Testis (tissue), 2 donors: ENCODE measurements at regions not wholly inside any gene's neighbourhood (a gene's known extent, or its start where the extent isn't known, plus 50 kb on each side); places are given as distances from the start of the nearest gene placed in this dataset.

Experiments
- POLR2A ChIP-seq: fragments of 450-650 bp; IDR thresholded peaks from one replicate; pipeline ENCODE4 v1.6.1; 2017; ENCODE audit warnings: antibody characterized with exemption, mild to moderate bottlenecking, moderate library complexity
- TF ChIP-seq, protein P1 (sequence below), 3 experiments: fragments of 450-650 bp in 2 of 3; fragments of 200-600 bp in 1 of 3; sonication (generic) in 1 of 3; IDR thresholded peaks; one replicate each; pipeline ENCODE4 v1.5.1; 2016 to 2019; ENCODE audit warnings: antibody characterized with exemption in 3 of 3, mild to moderate bottlenecking in 2 of 3, moderate library complexity in 1 of 3

DNA sequence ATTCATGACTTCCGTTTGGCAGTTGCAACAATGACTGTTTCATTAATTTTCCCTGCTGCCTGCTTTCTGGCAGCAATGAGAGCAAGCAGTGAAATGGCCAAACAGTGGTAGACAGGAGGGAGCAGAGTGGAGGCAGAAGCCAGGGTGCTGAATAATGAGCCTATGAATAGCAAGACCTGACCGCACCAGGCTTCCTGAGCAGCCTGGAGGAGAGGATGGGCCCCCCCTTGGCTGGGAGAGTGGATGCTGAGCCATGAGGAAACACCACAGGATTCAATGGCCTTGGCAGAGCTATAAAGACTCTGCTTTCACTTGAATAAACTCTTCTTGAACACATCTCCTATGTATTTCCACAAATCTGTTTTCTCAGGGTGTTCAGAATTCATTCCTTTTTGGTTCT, 68.1 kb upstream of the SNRPB2 start:
- TF ChIP-seq, protein P1, sequence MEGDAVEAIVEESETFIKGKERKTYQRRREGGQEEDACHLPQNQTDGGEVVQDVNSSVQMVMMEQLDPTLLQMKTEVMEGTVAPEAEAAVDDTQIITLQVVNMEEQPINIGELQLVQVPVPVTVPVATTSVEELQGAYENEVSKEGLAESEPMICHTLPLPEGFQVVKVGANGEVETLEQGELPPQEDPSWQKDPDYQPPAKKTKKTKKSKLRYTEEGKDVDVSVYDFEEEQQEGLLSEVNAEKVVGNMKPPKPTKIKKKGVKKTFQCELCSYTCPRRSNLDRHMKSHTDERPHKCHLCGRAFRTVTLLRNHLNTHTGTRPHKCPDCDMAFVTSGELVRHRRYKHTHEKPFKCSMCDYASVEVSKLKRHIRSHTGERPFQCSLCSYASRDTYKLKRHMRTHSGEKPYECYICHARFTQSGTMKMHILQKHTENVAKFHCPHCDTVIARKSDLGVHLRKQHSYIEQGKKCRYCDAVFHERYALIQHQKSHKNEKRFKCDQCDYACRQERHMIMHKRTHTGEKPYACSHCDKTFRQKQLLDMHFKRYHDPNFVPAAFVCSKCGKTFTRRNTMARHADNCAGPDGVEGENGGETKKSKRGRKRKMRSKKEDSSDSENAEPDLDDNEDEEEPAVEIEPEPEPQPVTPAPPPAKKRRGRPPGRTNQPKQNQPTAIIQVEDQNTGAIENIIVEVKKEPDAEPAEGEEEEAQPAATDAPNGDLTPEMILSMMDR (IDR thresholded peaks at IDR 0.05), result no peak
- TF ChIP-seq POLR2A, result no peak
